GM10248 (cell line): ENCODE measurements at regions not wholly inside any gene's neighbourhood (a gene's known extent, or its start where the extent isn't known, plus 50 kb on each side); places are given as distances from the start of the nearest gene placed in this dataset.

Experiments used
- CTCF ChIA-PET: fragments of 300-600 bp; sonication (Branson Sonifier 250); formaldehyde crosslinking; extraction: SDS; loops from one replicate; lab custom pipeline; 2021; ENCODE audit warnings: antibody characterized with exemption; lab: Yijun Ruan, JAX
- POLR2A ChIA-PET: fragments of 350-650 bp; sonication (Branson Sonifier 250); formaldehyde crosslinking; extraction: SDS; loops from one replicate; lab custom pipeline; 2020; ENCODE audit warnings: antibody characterized with exemption; lab: Yijun Ruan, JAX
- DNase-seq: peaks from one replicate; pipeline ENCODE4 v3.0.0; 2012; ENCODE audit errors: extremely low spot score
- TF ChIP-seq, protein P1 (sequence below): IDR thresholded peaks from 2 replicates; pipeline ENCODE4 v1.5.1; 2012; ENCODE audit warnings: mild to moderate bottlenecking, low read depth; ENCODE audit errors: extremely low read depth, missing control alignments, control extremely low read depth

DNA sequence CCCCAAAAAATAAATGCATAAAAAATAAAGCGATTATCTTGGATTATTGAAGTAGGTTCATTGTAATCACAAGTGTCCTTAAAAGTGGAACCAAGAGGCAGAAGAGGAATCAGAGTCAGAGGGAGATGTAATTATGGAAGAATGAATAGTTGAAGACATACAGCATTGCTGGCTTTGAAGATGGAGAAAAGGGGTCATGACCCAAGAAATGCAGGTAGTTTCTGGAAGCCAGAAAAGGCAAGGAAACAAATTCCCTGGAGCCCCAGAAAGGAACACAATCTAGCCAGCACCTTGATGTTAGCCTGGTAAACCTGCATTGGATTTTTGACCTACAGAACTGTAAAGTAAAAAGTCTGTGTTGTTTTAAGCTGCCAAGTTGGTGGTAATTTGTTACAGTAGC is 57.5 kb upstream of the PTGR2 start:
- ChIA-PET CTCF (no interaction called here), POLR2A (interaction anchor here (0.6 kb wide), 1 partner anchor 21 kb away, joined by 4 read pairs; no protein-coding TSS in a partner anchor)
- TF ChIP-seq, protein P1, sequence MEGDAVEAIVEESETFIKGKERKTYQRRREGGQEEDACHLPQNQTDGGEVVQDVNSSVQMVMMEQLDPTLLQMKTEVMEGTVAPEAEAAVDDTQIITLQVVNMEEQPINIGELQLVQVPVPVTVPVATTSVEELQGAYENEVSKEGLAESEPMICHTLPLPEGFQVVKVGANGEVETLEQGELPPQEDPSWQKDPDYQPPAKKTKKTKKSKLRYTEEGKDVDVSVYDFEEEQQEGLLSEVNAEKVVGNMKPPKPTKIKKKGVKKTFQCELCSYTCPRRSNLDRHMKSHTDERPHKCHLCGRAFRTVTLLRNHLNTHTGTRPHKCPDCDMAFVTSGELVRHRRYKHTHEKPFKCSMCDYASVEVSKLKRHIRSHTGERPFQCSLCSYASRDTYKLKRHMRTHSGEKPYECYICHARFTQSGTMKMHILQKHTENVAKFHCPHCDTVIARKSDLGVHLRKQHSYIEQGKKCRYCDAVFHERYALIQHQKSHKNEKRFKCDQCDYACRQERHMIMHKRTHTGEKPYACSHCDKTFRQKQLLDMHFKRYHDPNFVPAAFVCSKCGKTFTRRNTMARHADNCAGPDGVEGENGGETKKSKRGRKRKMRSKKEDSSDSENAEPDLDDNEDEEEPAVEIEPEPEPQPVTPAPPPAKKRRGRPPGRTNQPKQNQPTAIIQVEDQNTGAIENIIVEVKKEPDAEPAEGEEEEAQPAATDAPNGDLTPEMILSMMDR = no peak
- no peak for DNase-seq

DNA sequence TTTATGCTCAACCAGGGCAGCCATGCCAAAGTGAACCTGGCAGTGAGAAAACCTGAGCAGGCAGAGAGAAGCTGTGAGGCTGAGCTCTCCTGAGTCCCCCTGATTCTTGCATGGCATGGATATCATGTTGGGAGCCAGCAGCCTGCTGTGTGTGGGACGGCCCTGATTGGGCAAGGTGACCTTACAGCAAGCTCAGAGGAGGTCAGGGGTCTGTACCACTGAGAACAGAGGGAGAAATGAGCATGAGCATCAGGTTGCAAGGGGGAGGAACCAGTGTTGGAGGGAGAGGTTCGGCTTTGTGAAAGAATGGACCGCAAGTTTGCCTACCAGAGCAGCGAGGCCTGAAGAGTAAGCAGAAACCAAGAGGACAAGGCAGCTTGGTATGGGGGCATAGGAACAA is 59.1 kb upstream of the PTGR2 start:
- DNase-seq = no peak
- ChIA-PET POLR2A (no interaction called here), CTCF (interaction anchor here (0.9 to 1.4 kb wide), 3 partner anchors 36 to 64 kb away, joined by 3 to 5 read pairs (median 4); no protein-coding TSS in a partner anchor)
- TF ChIP-seq, protein P1 = no peak

DNA sequence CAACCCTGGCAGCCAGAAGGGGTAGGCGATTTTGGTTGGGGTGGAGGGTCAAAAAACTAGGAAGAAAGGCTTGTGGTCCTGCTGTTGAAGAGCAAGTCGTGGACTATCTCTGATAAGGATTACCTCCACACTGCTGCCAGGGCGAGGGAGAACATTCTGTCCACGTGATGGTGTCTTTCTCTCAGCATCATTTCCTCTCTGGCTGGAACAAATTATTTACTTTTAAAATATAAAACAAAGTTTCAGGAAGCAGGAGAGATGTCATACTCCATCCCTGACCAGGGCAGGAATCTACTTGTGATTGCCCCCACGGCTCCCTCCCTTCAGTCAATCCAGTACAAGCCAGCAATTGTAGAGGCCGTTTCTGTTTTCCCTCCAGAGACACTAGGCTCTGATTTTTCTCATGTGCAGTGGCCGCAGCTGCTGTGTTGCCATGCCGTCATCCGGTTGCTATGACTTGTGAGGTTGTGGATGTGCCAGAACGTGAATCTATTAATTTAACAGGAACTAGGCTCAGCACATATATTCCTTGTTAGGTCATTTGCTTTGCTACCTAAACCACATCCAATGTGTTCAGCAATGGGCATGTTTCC is 61.5 kb upstream of the PTGR2 start:
- ChIA-PET CTCF (interaction anchor here (1.3 kb wide), 1 partner anchor 37 kb away, joined by 4 read pairs; no protein-coding TSS in a partner anchor), POLR2A (no interaction called here)
- DNase-seq = no peak
- TF ChIP-seq, protein P1 = no peak

DNA sequence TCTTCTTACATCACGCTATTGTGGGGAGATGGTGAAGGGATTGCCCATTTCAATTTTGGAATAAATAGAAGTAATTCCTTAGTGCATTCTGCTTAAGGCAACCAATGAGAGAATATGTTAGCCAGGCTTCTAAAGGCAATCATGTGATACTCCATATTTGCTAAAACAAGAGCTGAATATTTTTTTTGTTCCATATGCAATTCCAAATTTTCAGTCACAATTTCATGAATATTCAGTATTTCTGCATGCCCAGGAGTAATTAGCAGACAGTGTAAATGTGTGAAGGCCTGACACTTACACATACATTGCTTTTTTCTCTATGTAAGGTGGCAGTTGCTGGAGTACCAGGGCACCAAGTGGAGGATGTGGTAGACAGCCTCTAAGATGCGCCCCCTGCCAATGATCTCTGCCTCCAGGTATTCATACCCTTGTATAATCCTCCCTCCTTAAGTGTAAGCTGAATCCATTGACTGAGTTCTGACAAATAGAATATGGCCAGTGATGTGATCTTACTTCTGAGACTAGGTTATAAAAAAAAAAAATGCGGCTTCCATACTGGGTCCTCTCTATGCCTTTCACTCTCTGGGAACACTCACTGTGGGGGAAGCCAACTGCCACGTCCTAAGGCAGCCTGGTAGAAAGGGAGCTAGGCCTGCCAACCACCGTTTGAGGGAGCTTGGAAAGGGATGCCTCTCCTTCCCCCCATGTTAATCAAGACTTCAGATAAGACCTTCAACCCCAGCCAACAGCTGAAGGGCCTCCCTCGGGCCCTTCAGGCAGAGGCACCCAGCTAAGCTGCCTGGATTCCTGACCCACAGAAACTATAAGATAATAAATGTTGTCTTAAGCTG is 62.7 kb upstream of the PTGR2 start:
- ChIA-PET CTCF (interaction anchor here (0.7 to 6.8 kb wide), 10 partner anchors 8 to 184 kb away, joined by 3 to 68 read pairs (median 4); a partner anchor contains a TSS), POLR2A (interaction anchor here (0.6 to 1.1 kb wide), 3 partner anchors 17 to 67 kb away, joined by 3 to 5 read pairs (median 4); no protein-coding TSS in a partner anchor)
- no peak for DNase-seq
- TF ChIP-seq, protein P1 = no peak

DNA sequence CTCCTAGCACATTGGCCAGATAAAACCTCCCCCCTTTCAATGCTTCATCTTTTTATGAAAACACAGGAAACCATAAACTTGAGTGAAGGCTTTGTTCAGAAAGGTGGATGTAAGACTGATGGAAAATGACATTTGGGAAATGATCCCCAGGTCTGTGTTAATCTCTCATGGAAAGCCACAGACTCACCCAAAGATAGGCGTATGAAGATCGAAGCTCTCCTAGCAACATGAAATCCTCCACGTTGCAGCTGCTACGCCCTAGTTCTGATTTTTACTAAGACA is 63.4 kb upstream of the PTGR2 start:
- no peak for DNase-seq
- ChIA-PET CTCF (interaction anchor here (1.1 to 6.8 kb wide), 9 partner anchors 9 to 59 kb away, joined by 3 to 68 read pairs (median 4); a partner anchor contains a TSS), POLR2A (interaction anchor here (0.6 to 1.1 kb wide), 5 partner anchors 12 to 67 kb away, joined by 3 to 5 read pairs (median 3); no protein-coding TSS in a partner anchor)
- TF ChIP-seq, protein P1 = no peak
